OCI-LY3 (cell line): ENCODE measurements at regions not wholly inside any gene's neighbourhood (a gene's known extent, or its start where the extent isn't known, plus 50 kb on each side); places are given as distances from the start of the nearest gene placed in this dataset.

Experiments
- CTCF ChIP-seq: fragments of 200-600, 300-600 bp; sonication (generic); IDR thresholded peaks from 2 replicates; pipeline ENCODE4 v1.5.1; 2014; ENCODE audit warnings: antibody characterized with exemption, low read length, low read depth
- EZH2phosphoT487 ChIP-seq: fragments of 200-600 bp; shearing (Covaris generic); IDR thresholded peaks from 2 replicates; pipeline ENCODE4 v1.6.1; 2018; ENCODE audit warnings: antibody characterized with exemption, mixed run types, low read depth

DNA sequence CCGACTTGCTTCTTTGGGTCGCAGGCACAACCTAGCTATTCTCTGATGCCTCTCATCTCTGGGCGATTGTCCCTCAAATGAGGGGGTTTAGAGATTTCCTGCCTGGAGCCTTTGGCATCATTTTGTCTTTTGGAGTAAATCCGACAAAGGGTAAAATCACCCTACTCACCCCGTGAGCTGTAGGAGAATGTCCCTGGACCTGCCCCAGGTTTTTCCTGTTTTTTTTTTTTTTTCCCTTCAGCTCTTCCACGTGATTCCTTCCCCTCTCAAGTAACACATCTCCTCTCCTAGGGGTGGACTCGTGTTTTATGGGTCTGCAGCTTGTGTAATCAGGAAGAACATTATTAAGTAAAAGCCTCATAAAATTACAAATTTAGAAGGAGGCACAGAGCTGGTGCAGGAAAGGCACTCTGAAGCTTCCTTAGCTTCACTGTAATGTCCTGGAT, 128.4 kb upstream of the ZNF746 start:
- TF ChIP-seq CTCF, result no peak
- no peak for TF ChIP-seq EZH2phosphoT487
